ENCODE measurements at regions not wholly inside any gene's neighbourhood (a gene's known extent, or its start where the extent isn't known, plus 50 kb on each side); places are given as distances from the start of the nearest gene placed in this dataset.

- DNase-seq (ENCODE audit: low read depth), result no peak
- no peak overlapping the region for H3K4me3 ChIP-seq (ENCODE audit: low read length)
- TF ChIP-seq, protein P1, sequence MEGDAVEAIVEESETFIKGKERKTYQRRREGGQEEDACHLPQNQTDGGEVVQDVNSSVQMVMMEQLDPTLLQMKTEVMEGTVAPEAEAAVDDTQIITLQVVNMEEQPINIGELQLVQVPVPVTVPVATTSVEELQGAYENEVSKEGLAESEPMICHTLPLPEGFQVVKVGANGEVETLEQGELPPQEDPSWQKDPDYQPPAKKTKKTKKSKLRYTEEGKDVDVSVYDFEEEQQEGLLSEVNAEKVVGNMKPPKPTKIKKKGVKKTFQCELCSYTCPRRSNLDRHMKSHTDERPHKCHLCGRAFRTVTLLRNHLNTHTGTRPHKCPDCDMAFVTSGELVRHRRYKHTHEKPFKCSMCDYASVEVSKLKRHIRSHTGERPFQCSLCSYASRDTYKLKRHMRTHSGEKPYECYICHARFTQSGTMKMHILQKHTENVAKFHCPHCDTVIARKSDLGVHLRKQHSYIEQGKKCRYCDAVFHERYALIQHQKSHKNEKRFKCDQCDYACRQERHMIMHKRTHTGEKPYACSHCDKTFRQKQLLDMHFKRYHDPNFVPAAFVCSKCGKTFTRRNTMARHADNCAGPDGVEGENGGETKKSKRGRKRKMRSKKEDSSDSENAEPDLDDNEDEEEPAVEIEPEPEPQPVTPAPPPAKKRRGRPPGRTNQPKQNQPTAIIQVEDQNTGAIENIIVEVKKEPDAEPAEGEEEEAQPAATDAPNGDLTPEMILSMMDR (IDR thresholded peaks at IDR 0.05; ENCODE audit: insufficient read depth, low read depth, low read length, missing control alignments), result no peak
Measured at GRCh38 chr1:99207216-99207615, 57.1 kb upstream of the PLPPR4 start.
